HG02885 (cell line): ENCODE measurements at regions not wholly inside any gene's neighbourhood (a gene's known extent, or its start where the extent isn't known, plus 50 kb on each side); places are given as distances from the start of the nearest gene placed in this dataset.
"Not testable (repeated sequence)": the region's sequence is repeated elsewhere in the genome, so short reads cannot be mapped to it uniquely, and the experiment has no call there.

Experiments used
- ATAC-seq: cut with Tn5 transposase; IDR thresholded peaks from one replicate; pipeline ENCODE4 v1.9.1; 2021; ENCODE audit warnings: mild to moderate bottlenecking; ENCODE audit not compliant: unreplicated experiment, poor library complexity

GRCh38 chr7:130844811-130845580 is 111.0 kb upstream of the KLF14 start:
- no peak for ATAC-seq

GRCh38 chr7:130845581-130846085 is 111.6 kb upstream of the KLF14 start:
- ATAC-seq: no peak

- ATAC-seq: no peak
Observed at GRCh38 chr7:130849604-130850003, 115.6 kb upstream of the KLF14 start.

GRCh38 chr7:130850956-130851355 is 116.9 kb upstream of the KLF14 start:
- ATAC-seq: no peak

GRCh38 chr7:130852867-130853266 is 118.9 kb upstream of the KLF14 start:
- no peak for ATAC-seq

- ATAC-seq: no peak
Observed at GRCh38 chr7:130853503-130854279, 119.7 kb upstream of the KLF14 start.

GRCh38 chr7:130854481-130854880 is 120.5 kb upstream of the KLF14 start:
- ATAC-seq: no peak

- ATAC-seq: no peak
Observed at GRCh38 chr7:130856866-130857265, 122.9 kb upstream of the KLF14 start.

GRCh38 chr7:130860832-130861231 is 126.8 kb upstream of the KLF14 start:
- not testable (repeated sequence) for ATAC-seq

- ATAC-seq: no peak
Observed at GRCh38 chr7:130865408-130866236, 131.6 kb upstream of the KLF14 start.

- no peak for ATAC-seq
Observed at GRCh38 chr7:130867039-130867438, 133.0 kb upstream of the KLF14 start.

- no peak for ATAC-seq
Observed at GRCh38 chr7:130867581-130868136, 133.7 kb upstream of the KLF14 start.

GRCh38 chr7:130868139-130868538 is 134.1 kb upstream of the KLF14 start:
- ATAC-seq: no peak

- no peak for ATAC-seq
Observed at GRCh38 chr7:130869918-130870317, 135.9 kb upstream of the KLF14 start.

GRCh38 chr7:130872341-130872740 is 138.3 kb upstream of the KLF14 start:
- ATAC-seq: no peak

GRCh38 chr7:130872756-130873448 is 138.9 kb upstream of the KLF14 start:
- no peak for ATAC-seq

- ATAC-seq: no peak
Observed at GRCh38 chr7:130874071-130874915, 140.3 kb upstream of the KLF14 start.

GRCh38 chr7:130875265-130875741 is 141.3 kb upstream of the KLF14 start:
- no peak for ATAC-seq

GRCh38 chr7:130875901-130876300 is 141.9 kb upstream of the KLF14 start:
- no peak for ATAC-seq
